Right atrium auricular region (tissue), 2 donors: ENCODE measurements at regions not wholly inside any gene's neighbourhood (a gene's known extent, or its start where the extent isn't known, plus 50 kb on each side); places are given as distances from the start of the nearest gene placed in this dataset.
"Not testable (repeated sequence)": the region's sequence is repeated elsewhere in the genome, so short reads cannot be mapped to it uniquely, and the experiment has no call there.

ENCODE experiments used
- DNase-seq: peaks from one replicate; pipeline ENCODE4 v3.0.0-alpha.2; 2019; ENCODE audit warnings: low spot score
- H3K27ac ChIP-seq, 2 donors: fragments of 200-600 bp; sonication (generic); 1 replicate in 1 of 2; 2 replicates in 1 of 2; pipeline ENCODE4 v1.5.1; 2016 to 2019
- H3K27me3 ChIP-seq, 2 donors: fragments of 200-600 bp; sonication (generic); one replicate each; pipeline versions ENCODE4 v1.5.1 to v1.6.0; 2017 to 2019
- H3K36me3 ChIP-seq: fragments of 200-600 bp; sonication (generic); one replicate; pipeline ENCODE4 v1.5.1; 2016
- H3K4me1 ChIP-seq, 2 donors: fragments of 200-600 bp; sonication (generic); one replicate each; pipeline versions ENCODE4 v1.5.1 to v1.6.0; 2017 to 2019
- H3K4me3 ChIP-seq, 2 donors: fragments of 200-600 bp; sonication (generic); 1 replicate in 1 of 2; 2 replicates in 1 of 2; pipeline ENCODE4 v1.5.1; 2017 to 2019; ENCODE audit warnings: mild to moderate bottlenecking in 1 of 2, moderate library complexity in 1 of 2
- H3K9me3 ChIP-seq, 2 donors: fragments of 200-600 bp; sonication (generic); one replicate each; pipeline ENCODE4 v1.5.1; 2019
- CTCF ChIP-seq, 2 donors: fragments of 200-600 bp; sonication (generic); IDR thresholded peaks; one replicate each; pipeline ENCODE4 v1.5.1; 2019; ENCODE audit warnings: antibody characterized with exemption in 2 of 2

GRCh38 chr14:105659935-105660527 is 133.6 kb downstream of the TMEM121 start:
- peaks cover 0 to 14% of the 10 kb centered on the region in 2 donors for H3K9me3 ChIP-seq
- H3K36me3 ChIP-seq, result no peaks in the 10 kb centered on the region
- peaks cover 0 to 4% of the 10 kb centered on the region in 2 donors for H3K4me1 ChIP-seq
- no peak for TF ChIP-seq CTCF (IDR thresholded peaks at IDR 0.05)
- H3K27me3 ChIP-seq, result no peaks in the 10 kb centered on the region
- no peak for DNase-seq
- no peak overlapping the region for H3K4me3 ChIP-seq
- H3K27ac ChIP-seq, result no peak overlapping the region

GRCh38 chr14:105660816-105661531 is 134.6 kb downstream of the TMEM121 start:
- DNase-seq, result no peak
- no peak overlapping the region for H3K27ac ChIP-seq
- H3K4me1 ChIP-seq, result peaks cover 0 to 4% of the 10 kb centered on the region in 2 donors
- no peaks in the 10 kb centered on the region for H3K27me3 ChIP-seq
- H3K4me3 ChIP-seq, result no peak overlapping the region
- H3K36me3 ChIP-seq, result no peaks in the 10 kb centered on the region
- TF ChIP-seq CTCF (IDR thresholded peaks at IDR 0.05), result no peak
- peaks cover 0 to 14% of the 10 kb centered on the region in 2 donors for H3K9me3 ChIP-seq

- not testable (repeated sequence) for H3K27me3 ChIP-seq, DNase-seq, H3K27ac ChIP-seq, H3K4me3 ChIP-seq, H3K36me3 ChIP-seq, H3K4me1 ChIP-seq
- H3K9me3 ChIP-seq, result peaks cover 0 to 14% of the 10 kb centered on the region in 2 donors
Measured at GRCh38 chr14:105662043-105662442, 135.7 kb downstream of the TMEM121 start.

GRCh38 chr14:105662592-105662991 is 136.2 kb downstream of the TMEM121 start:
- not testable (repeated sequence) for H3K36me3 ChIP-seq, DNase-seq, H3K27ac ChIP-seq, H3K4me3 ChIP-seq, H3K27me3 ChIP-seq, H3K4me1 ChIP-seq
- peaks cover 0 to 14% of the 10 kb centered on the region in 2 donors for H3K9me3 ChIP-seq

- H3K27me3 ChIP-seq, H3K36me3 ChIP-seq, H3K9me3 ChIP-seq, H3K27ac ChIP-seq, DNase-seq, H3K4me3 ChIP-seq, H3K4me1 ChIP-seq: not testable (repeated sequence)
Measured at GRCh38 chr14:105663323-105663722, 136.9 kb downstream of the TMEM121 start.

- not testable (repeated sequence) for H3K4me1 ChIP-seq, H3K36me3 ChIP-seq, H3K27ac ChIP-seq, DNase-seq, H3K4me3 ChIP-seq, H3K9me3 ChIP-seq, H3K27me3 ChIP-seq
Measured at GRCh38 chr14:105663818-105664596, 137.6 kb downstream of the TMEM121 start.

GRCh38 chr14:105664691-105665090 is 138.3 kb downstream of the TMEM121 start:
- Histone ChIP-seq H3K4me1 (peaks cover 0 to 4% of the 10 kb centered on the region in 2 donors), H3K27me3 (no peaks in the 10 kb centered on the region), H3K36me3 (no peaks in the 10 kb centered on the region), H3K27ac (no peak overlapping the region), H3K4me3 (no peak overlapping the region), H3K9me3 (no peaks in the 10 kb centered on the region)
- no peak for DNase-seq
- TF ChIP-seq CTCF (IDR thresholded peaks at IDR 0.05), result no peak
